GM12878 (cell line): ENCODE measurements at regions not wholly inside any gene's neighbourhood (a gene's known extent, or its start where the extent isn't known, plus 50 kb on each side); places are given as distances from the start of the nearest gene placed in this dataset.
A peak's percentile ranks its signal among the peaks of the same experiment; 100 is the strongest.

Experiments
- ATAC-seq: fragments of 200-7000 bp; cut with Tn5 transposase; 3 replicates; pipeline ENCODE4 v1.9.1; 2020; ENCODE audit warnings: mild to moderate bottlenecking, moderate library complexity
- BruUV-seq: library from RNA; stranded (reverse); fragments of 400-500 nt; replicated peaks from 2 replicates; lab custom pipeline; 2021; lab: Mats Ljungman, UMichigan
- CTCF ChIA-PET: fragments of 300-600 bp; sonication (Branson Sonifier 250); formaldehyde crosslinking; extraction: SDS; loops from one replicate; lab custom pipeline; 2021; ENCODE audit warnings: inconsistent platforms; lab: Yijun Ruan, JAX
- POLR2A ChIA-PET: fragments of 350-600 bp; formaldehyde crosslinking; extraction: SDS; loops from one replicate; lab custom pipeline; 2021; ENCODE audit warnings: inconsistent platforms; lab: Charles Lee
- RAD21 ChIA-PET: fragments of 300-600 bp; sonication (Branson Sonifier 250); formaldehyde crosslinking; loops from one replicate; lab custom pipeline; 2023; ENCODE audit warnings: antibody characterized with exemption; ENCODE audit not compliant: unreplicated experiment; lab: Charles Lee
- SMC1A ChIA-PET: fragments of 300-600 bp; sonication (Branson Sonifier 250); formaldehyde crosslinking; loops from one replicate; lab custom pipeline; 2023; ENCODE audit not compliant: unreplicated experiment, uncharacterized antibody; lab: Charles Lee
- DNase-seq: peaks from one replicate; pipeline ENCODE4 v3.0.0-alpha.2; 2011; ENCODE audit warnings: low read depth, low spot score
- FAIRE-seq: peaks from 3 replicates; lab custom pipeline; 2011; peaks lifted over from hg19 to GRCh38; lab: Jason Lieb, UNC
- H2AFZ ChIP-seq: 2 replicates; pipeline ENCODE4 v1.6.0; 2011; ENCODE audit warnings: low read depth, low read length, control low read depth; ENCODE audit not compliant: control insufficient read depth
- H3K27ac ChIP-seq: 2 replicates; pipeline ENCODE4 v1.5.1; 2011; ENCODE audit warnings: control low read depth; ENCODE audit not compliant: control insufficient read depth, insufficient read depth
- H3K27me3 ChIP-seq, 2 experiments: replicated peaks in 1 of 2; 2 replicates each; pipeline versions ENCODE4 v1.6.0 to v1.6.1; 2011; ENCODE audit warnings: low read length in 1 of 2; ENCODE audit not compliant: control insufficient read depth in 2 of 2, insufficient read depth in 2 of 2
- H3K36me3 ChIP-seq, 2 experiments: 2 replicates each; pipeline ENCODE4 v1.5.1; 2011; ENCODE audit warnings: low read length in 1 of 2; ENCODE audit not compliant: control insufficient read depth in 2 of 2, insufficient read depth in 2 of 2
- H3K4me1 ChIP-seq: 2 replicates; pipeline ENCODE4 v1.6.1; 2011; ENCODE audit warnings: mild to moderate bottlenecking, low read length, moderate library complexity, mixed read lengths; ENCODE audit not compliant: control insufficient read depth, insufficient read depth
- H3K4me2 ChIP-seq: 2 replicates; pipeline ENCODE4 v1.6.0; 2011; ENCODE audit warnings: control low read depth; ENCODE audit not compliant: control insufficient read depth, insufficient read depth
- H3K4me3 ChIP-seq: fragments of 200-600 bp; sonication (generic); 2 replicates; pipeline ENCODE4 v1.5.1; 2016
- H3K79me2 ChIP-seq: 2 replicates; pipeline ENCODE4 v1.6.0; 2011; ENCODE audit warnings: low read length; ENCODE audit not compliant: control insufficient read depth, insufficient read depth
- H3K9ac ChIP-seq: 2 replicates; pipeline ENCODE4 v1.8.0; 2011; ENCODE audit warnings: low read length, control low read depth, mixed read lengths; ENCODE audit not compliant: control insufficient read depth, insufficient read depth
- H3K9me3 ChIP-seq: replicated peaks from 3 replicates; pipeline ENCODE4 v1.5.1; 2011; ENCODE audit warnings: mild to moderate bottlenecking, low read length; ENCODE audit not compliant: control insufficient read depth, insufficient read depth
- H4K20me1 ChIP-seq: 2 replicates; pipeline ENCODE4 v1.6.0; 2011; ENCODE audit not compliant: control insufficient read depth, insufficient read depth
- BCL3 ChIP-seq: IDR thresholded peaks from 2 replicates; pipeline ENCODE4 v1.6.1; 2011; ENCODE audit warnings: borderline replicate concordance, low read depth, mild to moderate bottlenecking, moderate library complexity, low read length; ENCODE audit not compliant: insufficient read depth, poor library complexity, severe bottlenecking
- CUX1 ChIP-seq: IDR thresholded peaks from 2 replicates; pipeline ENCODE4 v1.6.1; 2012; ENCODE audit warnings: improper control_type of control experiment, low read depth, low read length; ENCODE audit not compliant: insufficient replicate concordance
- DPF2 ChIP-seq: fragments of 450-650 bp; IDR thresholded peaks from 2 replicates; pipeline ENCODE4 v1.6.1; 2017; ENCODE audit warnings: mild to moderate bottlenecking
- EZH2 ChIP-seq: IDR thresholded peaks from 2 replicates; pipeline ENCODE4 v1.6.1; 2012; ENCODE audit warnings: low read depth, mild to moderate bottlenecking, control low read depth, inconsistent platforms, low read length, borderline replicate concordance; ENCODE audit not compliant: control insufficient read depth
- PAX8 ChIP-seq: fragments of 450-650 bp; IDR thresholded peaks from 2 replicates; pipeline ENCODE4 v1.6.1; 2017; ENCODE audit warnings: mild to moderate bottlenecking, moderate library complexity
- WGBS: methylation state at CpG from one replicate; pipeline ENCODE4 v1.1.6; 2016; ENCODE audit warnings: low lambda C conversion rate; ENCODE audit not compliant: insufficient replicate concordance, insufficient coverage; ENCODE audit errors: missing lambda C conversion rate; 5-methylcytosine and 5-hydroxymethylcytosine counted together
- in situ Hi-C: fragments of 300-500 bp; cut with MboI; formaldehyde crosslinking; loops from 9 replicates; pipeline ENCODE4 v1.14.3; 2018; ENCODE audit warnings: mixed read lengths
- intact Hi-C: fragments of 100-400 bp; cut with micrococcal nuclease; formaldehyde crosslinking; loops from one replicate; pipeline ENCODE4 v1.14.2; 2022; ENCODE audit not compliant: unreplicated experiment

- TF ChIP-seq PAX8, result no peak
Measured at GRCh38 chr12:94771199-94771598, 120.8 kb upstream of the TMCC3 start (continued).

GRCh38 chr12:94770791-94771190 is 120.4 kb upstream of the TMCC3 start:
- 97% methylated on average over 6 of the region's 6 CpGs for WGBS
- H3K27me3 ChIP-seq, result no peaks in the 10 kb centered on the region
- TF ChIP-seq BCL3 (no peak), DPF2 (no peak), CUX1 (no peak), PAX8 (no peak), EZH2 (no peak)
- in situ Hi-C loops (no loop called here), intact Hi-C loops (no loop called here)
- RAD21 ChIA-PET, result interaction anchor here (3.0 to 4.1 kb wide), 2 partner anchors 47 to 103 kb away, joined by 47 to 60 read pairs; no protein-coding TSS in a partner anchor
- no peak for FAIRE-seq
- H3K9me3 ChIP-seq, result peaks cover 13% of the 10 kb centered on the region; the same call in 2 of the 3 replicates
- 0 out of 2 replicates have a peak overlapping the region, but pooled peaks have one; percentile 0 for H3K4me3 ChIP-seq
- peaks cover 31% of the 10 kb centered on the region for H3K4me1 ChIP-seq
- H3K9ac ChIP-seq, result no peak overlapping the region
- no peak for DNase-seq
- SMC1A ChIA-PET, result interaction anchor here (1.9 to 3.8 kb wide), 3 partner anchors 15 to 102 kb away, joined by 5 to 65 read pairs (median 18); no protein-coding TSS in a partner anchor
- CTCF ChIA-PET, result interaction anchor here (1.0 to 2.9 kb wide), 2 partner anchors 8 to 41 kb away, joined by 3 to 9 read pairs; no protein-coding TSS in a partner anchor
- H2AFZ ChIP-seq, result no peak overlapping the region
- H3K4me2 ChIP-seq, result no peak overlapping the region
- peaks cover 3% of the 10 kb centered on the region in 2 experiments for H3K36me3 ChIP-seq
- no peaks in the 10 kb centered on the region for H4K20me1 ChIP-seq
- BruUV-seq, result no TSS peak
- POLR2A ChIA-PET, result interaction anchor here (1.2 kb wide), 1 partner anchor 13 kb away, joined by 3 read pairs; no protein-coding TSS in a partner anchor
- ATAC-seq, result no peak
- peaks cover 61% of the 10 kb centered on the region for H3K79me2 ChIP-seq
- H3K27ac ChIP-seq, result peak overlapping the region; percentile 78; the same call in 1 of the 2 replicates
